ENCODE measurements at regions not wholly inside any gene's neighbourhood (a gene's known extent, or its start where the extent isn't known, plus 50 kb on each side); places are given as distances from the start of the nearest gene placed in this dataset.

DNA sequence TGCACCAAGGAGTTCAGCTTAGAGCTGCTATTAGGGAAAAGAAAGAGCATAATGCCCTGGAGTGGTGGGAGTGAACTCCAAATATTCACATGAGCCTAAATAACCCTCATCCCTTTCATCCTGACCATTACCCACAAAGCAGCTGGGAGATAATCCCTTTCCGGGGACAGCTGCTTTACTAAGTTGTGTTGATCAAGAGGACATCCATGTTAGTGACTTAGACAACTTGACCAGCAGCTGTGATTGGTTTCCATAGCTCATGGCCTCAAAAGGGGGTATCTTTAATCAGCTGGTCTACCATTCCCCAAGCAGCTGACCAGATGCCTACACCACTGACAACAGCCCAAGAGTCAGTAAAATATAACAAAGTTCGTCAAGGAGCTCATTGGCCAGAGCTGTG, 75.8 kb upstream of the LY86 start:
- no peaks in the 10 kb centered on the region for H3K36me3 ChIP-seq (replicated peaks in 1 of 2; ENCODE audit: control extremely low read depth in 1 of 2, control insufficient read depth in 1 of 2, extremely low read depth in 1 of 2, insufficient read depth in 2 of 2, low read length in 1 of 2)
- intact Hi-C loops (cut with micrococcal nuclease): no loop called here
- H3K27ac ChIP-seq (ENCODE audit: low read length in 2 of 2): no peak overlapping the region
- H3K4me2 ChIP-seq (replicated peaks; ENCODE audit: low read depth, low read length, poor library complexity, severe bottlenecking): no peak overlapping the region
- WGBS (ENCODE audit: insufficient coverage): 100% methylated on average over 2 of the region's 2 CpGs
- H3K27me3 Mint-ChIP-seq: peaks cover 25% of the 10 kb centered on the region
- H3K4me1 ChIP-seq (ENCODE audit: control insufficient read depth in 2 of 2, insufficient read depth in 2 of 2, low read length in 2 of 2): no peaks in the 10 kb centered on the region
- peaks cover 4% of the 10 kb centered on the region for H3K9me3 Mint-ChIP-seq (ENCODE audit: insufficient read depth)
- H3K9ac ChIP-seq (ENCODE audit: low read length): no peak overlapping the region
- no peak overlapping the region for H3K4me3 Mint-ChIP-seq
- no peaks in the 10 kb centered on the region for H3K9me3 ChIP-seq (ENCODE audit: control extremely low read depth in 1 of 3, control insufficient read depth in 2 of 3, insufficient read depth in 1 of 3, low read length in 2 of 3)
- H3K27me3 ChIP-seq (replicated peaks in 1 of 4; ENCODE audit: control extremely low read depth in 1 of 4, control insufficient read depth in 3 of 4, insufficient read depth in 4 of 4, low read length in 3 of 4): peaks cover 0 to 4% (median 0%) of the 10 kb centered on the region in 4 experiments
- no peaks in the 10 kb centered on the region for H4K20me1 ChIP-seq (ENCODE audit: control insufficient read depth, insufficient read depth, low read length, poor library complexity, severe bottlenecking)
- ChIA-PET POLR2A (no interaction called here), CTCF (interaction anchor here (0.9 to 1.8 kb wide), 3 partner anchors 18 to 34 kb away, joined by 3 to 6 read pairs (median 4); no protein-coding TSS in a partner anchor)
- H3K79me2 ChIP-seq (ENCODE audit: control insufficient read depth, insufficient read depth, low read length): no peaks in the 10 kb centered on the region
- H3K27ac Mint-ChIP-seq: no peak overlapping the region
- no peak overlapping the region for H2AFZ ChIP-seq (ENCODE audit: insufficient read depth, low read depth, low read length, poor library complexity, severe bottlenecking)
- ATAC-seq (ENCODE audit: low read depth): no peak
- TF ChIP-seq, protein P1, sequence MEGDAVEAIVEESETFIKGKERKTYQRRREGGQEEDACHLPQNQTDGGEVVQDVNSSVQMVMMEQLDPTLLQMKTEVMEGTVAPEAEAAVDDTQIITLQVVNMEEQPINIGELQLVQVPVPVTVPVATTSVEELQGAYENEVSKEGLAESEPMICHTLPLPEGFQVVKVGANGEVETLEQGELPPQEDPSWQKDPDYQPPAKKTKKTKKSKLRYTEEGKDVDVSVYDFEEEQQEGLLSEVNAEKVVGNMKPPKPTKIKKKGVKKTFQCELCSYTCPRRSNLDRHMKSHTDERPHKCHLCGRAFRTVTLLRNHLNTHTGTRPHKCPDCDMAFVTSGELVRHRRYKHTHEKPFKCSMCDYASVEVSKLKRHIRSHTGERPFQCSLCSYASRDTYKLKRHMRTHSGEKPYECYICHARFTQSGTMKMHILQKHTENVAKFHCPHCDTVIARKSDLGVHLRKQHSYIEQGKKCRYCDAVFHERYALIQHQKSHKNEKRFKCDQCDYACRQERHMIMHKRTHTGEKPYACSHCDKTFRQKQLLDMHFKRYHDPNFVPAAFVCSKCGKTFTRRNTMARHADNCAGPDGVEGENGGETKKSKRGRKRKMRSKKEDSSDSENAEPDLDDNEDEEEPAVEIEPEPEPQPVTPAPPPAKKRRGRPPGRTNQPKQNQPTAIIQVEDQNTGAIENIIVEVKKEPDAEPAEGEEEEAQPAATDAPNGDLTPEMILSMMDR (IDR thresholded peaks at IDR 0.05): no peak
- TF ChIP-seq EZH2 (IDR thresholded peaks at IDR 0.05; ENCODE audit: borderline replicate concordance, insufficient read depth, low read depth, low read length, poor library complexity, severe bottlenecking): no peak
- H3K4me1 Mint-ChIP-seq: no peaks in the 10 kb centered on the region
- no peak for DNase-seq
- H3K4me3 ChIP-seq (ENCODE audit: control extremely low read depth in 1 of 5, extremely low read depth in 1 of 5, insufficient read depth in 1 of 5, low read depth in 2 of 5, low read length in 4 of 5): no peak overlapping the region

DNA sequence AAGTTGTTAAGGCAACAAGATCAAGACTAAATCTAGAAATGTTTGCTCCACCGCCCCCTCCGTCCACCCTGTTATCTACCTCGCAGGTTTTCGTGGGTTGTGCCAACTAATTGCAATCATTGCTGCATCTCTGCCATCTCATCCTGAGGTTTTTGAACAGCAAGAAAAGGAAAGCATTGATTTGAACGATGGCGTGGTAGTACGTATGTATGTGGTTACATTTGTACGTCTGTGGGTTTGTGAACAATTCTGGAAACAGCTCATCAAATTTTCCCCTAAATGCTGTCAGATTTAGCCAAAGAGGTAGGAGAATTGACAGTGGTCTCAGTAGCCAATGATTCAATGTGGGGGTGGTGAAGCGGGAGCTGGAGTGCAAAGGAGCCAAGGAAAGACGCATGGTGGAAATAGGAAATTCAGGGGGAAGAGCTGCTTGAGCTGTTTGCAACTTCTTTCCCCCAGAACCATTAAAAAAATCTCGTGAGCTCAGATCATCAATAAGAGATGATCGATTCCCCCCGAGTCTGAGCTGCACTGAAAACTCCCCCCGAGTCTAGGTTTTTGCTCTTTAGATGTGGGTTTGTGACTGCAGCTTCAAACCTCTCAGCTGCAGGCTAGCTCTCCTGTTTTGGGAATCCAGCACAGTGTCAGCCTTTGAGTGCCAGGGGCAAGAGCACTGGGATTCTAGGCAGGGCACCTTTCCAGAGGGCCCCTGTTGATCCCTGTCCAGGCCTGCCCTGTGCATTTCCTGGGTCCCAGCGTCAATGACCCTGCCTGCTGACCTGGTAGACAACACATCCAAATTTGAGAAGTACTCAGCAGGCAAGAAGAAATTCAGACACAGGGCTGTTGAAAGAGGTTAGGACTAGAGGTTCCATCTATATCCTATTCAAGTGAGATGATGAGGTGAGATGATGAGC, 72.6 kb upstream of the LY86 start:
- DNase-seq: no peak
- Histone ChIP-seq H3K27ac (ENCODE audit: low read length in 2 of 2) (no peak overlapping the region), H3K79me2 (ENCODE audit: control insufficient read depth, insufficient read depth, low read length) (no peaks in the 10 kb centered on the region), H3K4me1 (ENCODE audit: control insufficient read depth in 2 of 2, insufficient read depth in 2 of 2, low read length in 2 of 2) (no peaks in the 10 kb centered on the region), H3K27me3 (replicated peaks in 1 of 4; ENCODE audit: control extremely low read depth in 1 of 4, control insufficient read depth in 3 of 4, insufficient read depth in 4 of 4, low read length in 3 of 4) (peaks cover 0 to 4% (median 2%) of the 10 kb centered on the region in 4 experiments), H3K4me2 (replicated peaks; ENCODE audit: low read depth, low read length, poor library complexity, severe bottlenecking) (no peak overlapping the region), H2AFZ (ENCODE audit: insufficient read depth, low read depth, low read length, poor library complexity, severe bottlenecking) (no peak overlapping the region), H3K4me3 (ENCODE audit: control extremely low read depth in 1 of 5, extremely low read depth in 1 of 5, insufficient read depth in 1 of 5, low read depth in 2 of 5, low read length in 4 of 5) (no peak overlapping the region), H3K9ac (ENCODE audit: low read length) (no peak overlapping the region), H3K9me3 (ENCODE audit: control extremely low read depth in 1 of 3, control insufficient read depth in 2 of 3, insufficient read depth in 1 of 3, low read length in 2 of 3) (no peaks in the 10 kb centered on the region), H4K20me1 (ENCODE audit: control insufficient read depth, insufficient read depth, low read length, poor library complexity, severe bottlenecking) (no peaks in the 10 kb centered on the region), H3K36me3 (replicated peaks in 1 of 2; ENCODE audit: control extremely low read depth in 1 of 2, control insufficient read depth in 1 of 2, extremely low read depth in 1 of 2, insufficient read depth in 2 of 2, low read length in 1 of 2) (no peaks in the 10 kb centered on the region)
- TF ChIP-seq EZH2 (IDR thresholded peaks at IDR 0.05; ENCODE audit: borderline replicate concordance, insufficient read depth, low read depth, low read length, poor library complexity, severe bottlenecking): no peak
- TF ChIP-seq, protein P1 (IDR thresholded peaks at IDR 0.05): no peak
- ATAC-seq (ENCODE audit: low read depth): no peak
- no peaks in the 10 kb centered on the region for H3K9me3 Mint-ChIP-seq (ENCODE audit: insufficient read depth)
- WGBS (ENCODE audit: insufficient coverage): 60% methylated on average over 11 of the region's 15 CpGs
- CTCF ChIA-PET: interaction anchor here (1.2 kb wide), 1 partner anchor 28 kb away, joined by 3 read pairs; no protein-coding TSS in a partner anchor
- POLR2A ChIA-PET: no interaction called here
- H3K4me3 Mint-ChIP-seq: no peak overlapping the region
- intact Hi-C loops (cut with micrococcal nuclease): no loop called here
- H3K4me1 Mint-ChIP-seq: no peaks in the 10 kb centered on the region
- peaks cover 35% of the 10 kb centered on the region for H3K27me3 Mint-ChIP-seq
- no peak overlapping the region for H3K27ac Mint-ChIP-seq
